Kidney glomerular epithelial cell (primary cell): ENCODE measurements at regions not wholly inside any gene's neighbourhood (a gene's known extent, or its start where the extent isn't known, plus 50 kb on each side); places are given as distances from the start of the nearest gene placed in this dataset.
"Not testable (repeated sequence)": the region's sequence is repeated elsewhere in the genome, so short reads cannot be mapped to it uniquely, and the experiment has no call there.

Experiments used
- DNase-seq: peaks from one replicate; lab custom pipeline; 2025; lab: John Stamatoyannopoulos, UW

GRCh38 chr4:22573198-22573597 lies 57.3 kb upstream of the ADGRA3 start:
- no peak for DNase-seq

- no peak for DNase-seq
Observed at GRCh38 chr4:22573641-22574040, 57.8 kb upstream of the ADGRA3 start.

GRCh38 chr4:22574424-22574823 lies 58.6 kb upstream of the ADGRA3 start:
- no peak for DNase-seq

GRCh38 chr4:22574880-22575279 lies 59.0 kb upstream of the ADGRA3 start:
- DNase-seq: no peak

GRCh38 chr4:22587253-22587652 lies 71.4 kb upstream of the ADGRA3 start:
- DNase-seq: no peak

GRCh38 chr4:22593933-22594332 lies 78.1 kb upstream of the ADGRA3 start:
- no peak for DNase-seq

- no peak for DNase-seq
Observed at GRCh38 chr4:22595684-22596083, 79.8 kb upstream of the ADGRA3 start.

- DNase-seq: no peak
Observed at GRCh38 chr4:22596409-22596808, 80.5 kb upstream of the ADGRA3 start.

GRCh38 chr4:22597471-22597870 lies 81.6 kb upstream of the ADGRA3 start:
- DNase-seq: no peak

GRCh38 chr4:22598113-22599047 lies 82.5 kb upstream of the ADGRA3 start:
- DNase-seq: not testable (repeated sequence)

- DNase-seq: not testable (repeated sequence)
Observed at GRCh38 chr4:22599228-22599928, 83.5 kb upstream of the ADGRA3 start.

- not testable (repeated sequence) for DNase-seq
Observed at GRCh38 chr4:22599929-22600432, 84.1 kb upstream of the ADGRA3 start.

- not testable (repeated sequence) for DNase-seq
Observed at GRCh38 chr4:22601638-22602037, 85.8 kb upstream of the ADGRA3 start.

GRCh38 chr4:22607382-22607781 lies 85.4 kb upstream of the GBA3 start:
- peak; percentile 31 for DNase-seq

GRCh38 chr4:22609951-22610525 lies 82.7 kb upstream of the GBA3 start:
- not testable (repeated sequence) for DNase-seq

GRCh38 chr4:22614114-22614513 lies 78.6 kb upstream of the GBA3 start:
- no peak for DNase-seq

- DNase-seq: no peak
Observed at GRCh38 chr4:22616516-22616915, 76.2 kb upstream of the GBA3 start.

GRCh38 chr4:22620144-22620543 lies 72.6 kb upstream of the GBA3 start:
- not testable (repeated sequence) for DNase-seq

- DNase-seq: not testable (repeated sequence)
Observed at GRCh38 chr4:22621970-22622369, 70.8 kb upstream of the GBA3 start.

GRCh38 chr4:22624002-22624401 lies 68.7 kb upstream of the GBA3 start:
- not testable (repeated sequence) for DNase-seq

- no peak for DNase-seq
Observed at GRCh38 chr4:22625311-22625710, 67.4 kb upstream of the GBA3 start.

GRCh38 chr4:22627851-22628250 lies 64.9 kb upstream of the GBA3 start:
- DNase-seq: not testable (repeated sequence)
